AML-193 (cell line): ENCODE measurements at regions not wholly inside any gene's neighbourhood (a gene's known extent, or its start where the extent isn't known, plus 50 kb on each side); places are given as distances from the start of the nearest gene placed in this dataset.

Source experiments
- DNase-seq, 2 experiments: peaks; one replicate each; lab custom pipeline; 2025; lab: John Stamatoyannopoulos, UW

GRCh38 chr12:88638966-88639760, 58.9 kb upstream of the KITLG start:
- DNase-seq, result peak; percentile 69 to 75

- DNase-seq, result no peak
These were observed 58.1 kb upstream of the KITLG start for GRCh38 chr12:88638388-88638787.

- DNase-seq, result no peak
These were observed 53.7 kb upstream of the KITLG start for GRCh38 chr12:88634008-88634407.

- DNase-seq, result peak in 1 of 2 experiments; percentile 1
These were observed 53.0 kb upstream of the KITLG start for GRCh38 chr12:88633312-88633711.

GRCh38 chr12:88630561-88630960, 50.3 kb upstream of the KITLG start:
- no peak for DNase-seq
